Urinary bladder (tissue), 3 donors: ENCODE measurements at regions not wholly inside any gene's neighbourhood (a gene's known extent, or its start where the extent isn't known, plus 50 kb on each side); places are given as distances from the start of the nearest gene placed in this dataset.

Experiments used
- DNase-seq: peaks from one replicate; pipeline ENCODE4 v3.0.0-alpha.2; 2015; ENCODE audit errors: extremely low spot score
- H3K27ac ChIP-seq: one replicate; pipeline ENCODE4 v1.5.1; 2013; ENCODE audit warnings: low read depth, mild to moderate bottlenecking, moderate library complexity
- H3K36me3 ChIP-seq: one replicate; pipeline ENCODE4 v1.6.1; 2013; ENCODE audit warnings: mild to moderate bottlenecking, moderate library complexity; ENCODE audit not compliant: insufficient read depth
- H3K4me1 ChIP-seq: one replicate; pipeline ENCODE4 v1.6.1; 2013; ENCODE audit warnings: mild to moderate bottlenecking, moderate library complexity; ENCODE audit not compliant: insufficient read depth
- H3K4me3 ChIP-seq: one replicate; pipeline ENCODE4 v1.5.1; 2013; ENCODE audit warnings: low read depth, low read length
- WGBS: extraction: QIAGEN DNeasy Blood & Tissue Kit; methylation state at CpG from one replicate; pipeline ENCODE4 v1.1.7; 2013; 5-methylcytosine and 5-hydroxymethylcytosine counted together
- donor health status: healthy with polysubstance abuse.
- donor health status: healthy.

- 78% methylated on average over 7 of the region's 7 CpGs for WGBS
- Histone ChIP-seq H3K4me1 (no peaks in the 10 kb centered on the region), H3K4me3 (no peak overlapping the region), H3K27ac (no peak overlapping the region), H3K36me3 (no peaks in the 10 kb centered on the region)
- no peak for DNase-seq
Measured at GRCh38 chrX:40476958-40477357, 103.8 kb upstream of the ATP6AP2 start.

- Histone ChIP-seq H3K27ac (no peak overlapping the region), H3K36me3 (no peaks in the 10 kb centered on the region), H3K4me1 (no peaks in the 10 kb centered on the region), H3K4me3 (no peak overlapping the region)
- no peak for DNase-seq
- 72% methylated on average over 9 of the region's 9 CpGs for WGBS
Measured at GRCh38 chrX:40474645-40475044, 106.1 kb upstream of the ATP6AP2 start.

- no peaks in the 10 kb centered on the region for H3K4me1 ChIP-seq
- no peak for DNase-seq
Measured at GRCh38 chrX:40474205-40474626, 106.6 kb upstream of the ATP6AP2 start.

GRCh38 chrX:40473460-40474204 lies 107.1 kb upstream of the ATP6AP2 start:
- WGBS: 87% methylated on average over 8 of the region's 8 CpGs
- no peak for DNase-seq
- Histone ChIP-seq H3K36me3 (no peaks in the 10 kb centered on the region), H3K4me3 (no peak overlapping the region), H3K4me1 (no peaks in the 10 kb centered on the region), H3K27ac (no peak overlapping the region)

More at GRCh38 chrX:40474205-40474626, 106.6 kb upstream of the ATP6AP2 start:
- Histone ChIP-seq H3K4me3 (no peak overlapping the region), H3K27ac (no peak overlapping the region), H3K36me3 (no peaks in the 10 kb centered on the region)
- WGBS: 28% methylated on average over 14 of the region's 14 CpGs

- WGBS: 9% methylated on average over 16 of the region's 16 CpGs
- H3K36me3 ChIP-seq: no peaks in the 10 kb centered on the region
- no peaks in the 10 kb centered on the region for H3K4me1 ChIP-seq
- peak; percentile 69 for DNase-seq
- H3K27ac ChIP-seq: no peak overlapping the region
- no peak overlapping the region for H3K4me3 ChIP-seq
Measured at GRCh38 chrX:40471965-40472648, 108.7 kb upstream of the ATP6AP2 start.

- H3K36me3 ChIP-seq: no peaks in the 10 kb centered on the region
- H3K4me3 ChIP-seq: no peak overlapping the region
- DNase-seq: no peak
- no peak overlapping the region for H3K27ac ChIP-seq
- WGBS: 92% methylated on average over 11 of the region's 11 CpGs
- no peaks in the 10 kb centered on the region for H3K4me1 ChIP-seq
Measured at GRCh38 chrX:40470830-40471429, 109.8 kb upstream of the ATP6AP2 start.

GRCh38 chrX:40469316-40469715 lies 111.5 kb upstream of the ATP6AP2 start:
- 79% methylated on average over 4 of the region's 4 CpGs for WGBS
- no peaks in the 10 kb centered on the region for H3K36me3 ChIP-seq
- DNase-seq: no peak
- H3K4me1 ChIP-seq: no peaks in the 10 kb centered on the region
- H3K4me3 ChIP-seq: no peak overlapping the region
- no peak overlapping the region for H3K27ac ChIP-seq

GRCh38 chrX:40468033-40468846 lies 112.5 kb upstream of the ATP6AP2 start:
- no peak overlapping the region for H3K27ac ChIP-seq
- 30% methylated on average over 5 of the region's 5 CpGs for WGBS
- no peaks in the 10 kb centered on the region for H3K36me3 ChIP-seq
- no peak overlapping the region for H3K4me3 ChIP-seq
- H3K4me1 ChIP-seq: no peaks in the 10 kb centered on the region
- DNase-seq: no peak

GRCh38 chrX:40467454-40467853 lies 113.3 kb upstream of the ATP6AP2 start:
- Histone ChIP-seq H3K4me3 (no peak overlapping the region), H3K27ac (no peak overlapping the region), H3K36me3 (no peaks in the 10 kb centered on the region), H3K4me1 (no peaks in the 10 kb centered on the region)
- DNase-seq: no peak
- WGBS: 92% methylated on average over 13 of the region's 13 CpGs

GRCh38 chrX:40465735-40466551 lies 114.8 kb upstream of the ATP6AP2 start:
- Histone ChIP-seq H3K4me3 (no peak overlapping the region), H3K4me1 (no peaks in the 10 kb centered on the region), H3K27ac (no peak overlapping the region), H3K36me3 (no peaks in the 10 kb centered on the region)
- no peak for DNase-seq
- WGBS: 65% methylated on average over 5 of the region's 5 CpGs

- DNase-seq: no peak
- Histone ChIP-seq H3K27ac (no peak overlapping the region), H3K36me3 (no peaks in the 10 kb centered on the region), H3K4me3 (no peak overlapping the region), H3K4me1 (no peaks in the 10 kb centered on the region)
- WGBS: 32% methylated on average over 4 of the region's 4 CpGs
Measured at GRCh38 chrX:40462795-40463194, 118.0 kb upstream of the ATP6AP2 start.

GRCh38 chrX:40460926-40461325 lies 119.8 kb upstream of the ATP6AP2 start:
- H3K4me3 ChIP-seq: no peak overlapping the region

More at GRCh38 chrX:40460926-40461325, 119.8 kb upstream of the ATP6AP2 start:
- H3K27ac ChIP-seq: no peak overlapping the region
- 82% methylated on average over 5 of the region's 5 CpGs for WGBS
- no peak for DNase-seq
- H3K4me1 ChIP-seq: no peaks in the 10 kb centered on the region
- no peaks in the 10 kb centered on the region for H3K36me3 ChIP-seq
